Left kidney (tissue), 1 donor: ENCODE measurements at regions not wholly inside any gene's neighbourhood (a gene's known extent, or its start where the extent isn't known, plus 50 kb on each side); places are given as distances from the start of the nearest gene placed in this dataset.
A peak's percentile ranks its signal among the peaks of the same experiment; 100 is the strongest.
"Not testable (repeated sequence)": the region's sequence is repeated elsewhere in the genome, so short reads cannot be mapped to it uniquely, and the experiment has no call there.

Experiments used
- DNase-seq: peaks from one replicate; pipeline ENCODE4 v3.0.0-alpha.2; 2013

- DNase-seq: no peak
Measured at GRCh38 chr4:116665716-116666115, 419.7 kb downstream of the TRAM1L1 start.

GRCh38 chr4:116664198-116664597 lies 421.2 kb downstream of the TRAM1L1 start:
- no peak for DNase-seq

- DNase-seq: no peak
Measured at GRCh38 chr4:116639070-116639577, 446.3 kb downstream of the TRAM1L1 start.

- no peak for DNase-seq
Measured at GRCh38 chr4:116638592-116638991, 446.8 kb downstream of the TRAM1L1 start.

- no peak for DNase-seq
Measured at GRCh38 chr4:116636917-116637316, 448.5 kb downstream of the TRAM1L1 start.

- no peak for DNase-seq
Measured at GRCh38 chr4:116632269-116632668, 453.1 kb downstream of the TRAM1L1 start.

GRCh38 chr4:116628598-116628997 lies 456.8 kb downstream of the TRAM1L1 start:
- DNase-seq: no peak

GRCh38 chr4:116627545-116627944 lies 457.8 kb downstream of the TRAM1L1 start:
- DNase-seq: no peak

GRCh38 chr4:116619508-116619907 lies 465.9 kb downstream of the TRAM1L1 start:
- not testable (repeated sequence) for DNase-seq

- DNase-seq: no peak
Measured at GRCh38 chr4:116618638-116619037, 466.7 kb downstream of the TRAM1L1 start.

GRCh38 chr4:116603096-116603495 lies 482.3 kb downstream of the TRAM1L1 start:
- DNase-seq: no peak

- DNase-seq: no peak
Measured at GRCh38 chr4:116599859-116600258, 485.5 kb downstream of the TRAM1L1 start.

GRCh38 chr4:116598980-116599789 lies 486.2 kb downstream of the TRAM1L1 start:
- DNase-seq: no peak

GRCh38 chr4:116598155-116598979 lies 487.0 kb downstream of the TRAM1L1 start:
- no peak for DNase-seq

- DNase-seq: peak; percentile 11
Measured at GRCh38 chr4:116590648-116591047, 494.7 kb downstream of the TRAM1L1 start.

GRCh38 chr4:116588783-116589182 lies 496.6 kb downstream of the TRAM1L1 start:
- DNase-seq: no peak

- DNase-seq: peak; percentile 7
Measured at GRCh38 chr4:116585246-116585645, 500.1 kb downstream of the TRAM1L1 start.

GRCh38 chr4:116577321-116577720 lies 508.1 kb downstream of the TRAM1L1 start:
- no peak for DNase-seq

- no peak for DNase-seq
Measured at GRCh38 chr4:116573540-116573939, 511.8 kb downstream of the TRAM1L1 start.

GRCh38 chr4:116561768-116562167 lies 523.6 kb downstream of the TRAM1L1 start:
- DNase-seq: no peak

- no peak for DNase-seq
Measured at GRCh38 chr4:116551806-116552205, 533.6 kb downstream of the TRAM1L1 start.

- no peak for DNase-seq
Measured at GRCh38 chr4:116547632-116548031, 537.7 kb downstream of the TRAM1L1 start.

GRCh38 chr4:116546759-116547158 lies 538.6 kb downstream of the TRAM1L1 start:
- no peak for DNase-seq
